ENCODE measurements at regions not wholly inside any gene's neighbourhood (a gene's known extent, or its start where the extent isn't known, plus 50 kb on each side); places are given as distances from the start of the nearest gene placed in this dataset.
"Not testable (repeated sequence)": the region's sequence is repeated elsewhere in the genome, so short reads cannot be mapped to it uniquely, and the experiment has no call there.

- no peak for DNase-seq
These were observed 895.0 kb downstream of the TBL1XR1 start for GRCh38 chr3:176302271-176302670.

- peak; percentile 28 for DNase-seq
These were observed 901.1 kb downstream of the TBL1XR1 start for GRCh38 chr3:176296066-176296597.

GRCh38 chr3:176293276-176293675 is 904.0 kb downstream of the TBL1XR1 start:
- DNase-seq = peak; percentile 7

- DNase-seq = peak; percentile 12
These were observed 910.7 kb downstream of the TBL1XR1 start for GRCh38 chr3:176286476-176287085.

GRCh38 chr3:176275538-176275937 is 921.7 kb downstream of the TBL1XR1 start:
- no peak for DNase-seq

- no peak for DNase-seq
These were observed 922.2 kb downstream of the TBL1XR1 start for GRCh38 chr3:176275113-176275512.

GRCh38 chr3:176274161-176274560 is 923.1 kb downstream of the TBL1XR1 start:
- no peak for DNase-seq

- DNase-seq = no peak
These were observed 935.2 kb downstream of the TBL1XR1 start for GRCh38 chr3:176262071-176262470.

GRCh38 chr3:176247191-176247590 is 950.1 kb downstream of the TBL1XR1 start:
- DNase-seq = no peak

GRCh38 chr3:176219970-176220369 is 977.3 kb downstream of the TBL1XR1 start:
- DNase-seq = no peak

- DNase-seq = no peak
These were observed 982.5 kb downstream of the TBL1XR1 start for GRCh38 chr3:176214758-176215157.

- DNase-seq = not testable (repeated sequence)
These were observed 984.0 kb downstream of the TBL1XR1 start for GRCh38 chr3:176213314-176213713.

- no peak for DNase-seq
These were observed 988.4 kb downstream of the TBL1XR1 start for GRCh38 chr3:176208915-176209314.

- DNase-seq = no peak
These were observed 989.0 kb downstream of the TBL1XR1 start for GRCh38 chr3:176208283-176208682.

- DNase-seq = no peak
These were observed 990.5 kb downstream of the TBL1XR1 start for GRCh38 chr3:176206809-176207208.

GRCh38 chr3:176202652-176203051 is 994.6 kb downstream of the TBL1XR1 start:
- no peak for DNase-seq

GRCh38 chr3:176193032-176193730 is 1004.1 kb downstream of the TBL1XR1 start:
- no peak for DNase-seq

- DNase-seq = no peak
These were observed 1006.5 kb downstream of the TBL1XR1 start for GRCh38 chr3:176190755-176191154.

GRCh38 chr3:176183181-176183580 is 1014.1 kb downstream of the TBL1XR1 start:
- DNase-seq = no peak

- no peak for DNase-seq
These were observed 1023.2 kb downstream of the TBL1XR1 start for GRCh38 chr3:176174060-176174459.

- no peak for DNase-seq
These were observed 1024.8 kb downstream of the TBL1XR1 start for GRCh38 chr3:176172492-176172891.

GRCh38 chr3:176167272-176167671 is 1030.0 kb downstream of the TBL1XR1 start:
- no peak for DNase-seq

- no peak for DNase-seq
These were observed 1036.3 kb downstream of the TBL1XR1 start for GRCh38 chr3:176160997-176161396.

GRCh38 chr3:176159796-176160195 is 1037.5 kb downstream of the TBL1XR1 start:
- peak; percentile 5 for DNase-seq
